HG03575 (cell line): ENCODE measurements at regions not wholly inside any gene's neighbourhood (a gene's known extent, or its start where the extent isn't known, plus 50 kb on each side); places are given as distances from the start of the nearest gene placed in this dataset.
"Not testable (repeated sequence)": the region's sequence is repeated elsewhere in the genome, so short reads cannot be mapped to it uniquely, and the experiment has no call there.

Source experiments
- ATAC-seq: cut with Tn5 transposase; IDR thresholded peaks from one replicate; pipeline ENCODE4 v1.9.1; 2021; ENCODE audit not compliant: unreplicated experiment, insufficient number of reproducible peaks, low FRiP score; ENCODE audit errors: extremely low read depth

- ATAC-seq = not testable (repeated sequence)
Observed at GRCh38 chr6:21761053-21761730, 167.6 kb downstream of the SOX4 start.

GRCh38 chr6:21764989-21765388 lies 171.4 kb downstream of the SOX4 start:
- ATAC-seq = no peak

- no peak for ATAC-seq
Observed at GRCh38 chr6:21767891-21768648, 174.5 kb downstream of the SOX4 start.

- ATAC-seq = no peak
Observed at GRCh38 chr6:21769405-21769861, 175.9 kb downstream of the SOX4 start.

- no peak for ATAC-seq
Observed at GRCh38 chr6:21769968-21770367, 176.4 kb downstream of the SOX4 start.

- no peak for ATAC-seq
Observed at GRCh38 chr6:21771626-21772320, 178.2 kb downstream of the SOX4 start.

- no peak for ATAC-seq
Observed at GRCh38 chr6:21772477-21772876, 178.9 kb downstream of the SOX4 start.

GRCh38 chr6:21772884-21773575 lies 179.5 kb downstream of the SOX4 start:
- no peak for ATAC-seq

- ATAC-seq = no peak
Observed at GRCh38 chr6:21773576-21773968, 180.0 kb downstream of the SOX4 start.

- ATAC-seq = no peak
Observed at GRCh38 chr6:21777846-21778245, 184.3 kb downstream of the SOX4 start.

- no peak for ATAC-seq
Observed at GRCh38 chr6:21780141-21780540, 186.6 kb downstream of the SOX4 start.

- ATAC-seq = no peak
Observed at GRCh38 chr6:21780679-21781078, 187.1 kb downstream of the SOX4 start.

GRCh38 chr6:21781128-21781527 lies 187.6 kb downstream of the SOX4 start:
- no peak for ATAC-seq

- no peak for ATAC-seq
Observed at GRCh38 chr6:21785164-21785563, 191.6 kb downstream of the SOX4 start.

GRCh38 chr6:21791056-21791455 lies 197.5 kb downstream of the SOX4 start:
- ATAC-seq = no peak

GRCh38 chr6:21791581-21791980 lies 198.0 kb downstream of the SOX4 start:
- ATAC-seq = no peak

GRCh38 chr6:21792177-21792576 lies 198.6 kb downstream of the SOX4 start:
- no peak for ATAC-seq

- ATAC-seq = not testable (repeated sequence)
Observed at GRCh38 chr6:21796979-21797378, 203.4 kb downstream of the SOX4 start.

GRCh38 chr6:21798468-21798867 lies 204.9 kb downstream of the SOX4 start:
- ATAC-seq = no peak
